Endothelial cell of umbilical vein (primary cell): ENCODE measurements at regions not wholly inside any gene's neighbourhood (a gene's known extent, or its start where the extent isn't known, plus 50 kb on each side); places are given as distances from the start of the nearest gene placed in this dataset.

Experiments used
- CTCF ChIP-seq, 2 donors: IDR thresholded peaks; 1 replicate in 1 of 2; 2 replicates in 1 of 2; pipeline ENCODE4 v1.5.1; 2011; ENCODE audit warnings: low read length in 2 of 2, mild to moderate bottlenecking in 2 of 2, moderate library complexity in 2 of 2, control low read depth in 1 of 2, inconsistent platforms in 1 of 2, low read depth in 1 of 2; ENCODE audit not compliant: insufficient read depth in 1 of 2; ENCODE audit errors: extremely low read depth in 1 of 2
- EZH2 ChIP-seq: IDR thresholded peaks from 2 replicates; pipeline ENCODE4 v1.6.1; 2012; ENCODE audit warnings: borderline replicate concordance, low read depth, mild to moderate bottlenecking, moderate library complexity, low read length, inconsistent platforms; ENCODE audit not compliant: severe bottlenecking
- FOS ChIP-seq: IDR thresholded peaks from 2 replicates; pipeline ENCODE4 v1.6.1; 2011; ENCODE audit warnings: mild to moderate bottlenecking, low read length, moderate library complexity, borderline replicate concordance; ENCODE audit not compliant: insufficient read depth
- JUN ChIP-seq: IDR thresholded peaks from 2 replicates; pipeline ENCODE4 v1.6.1; 2011; ENCODE audit warnings: borderline replicate concordance, low read depth; ENCODE audit not compliant: insufficient read length, insufficient read depth
- MAX ChIP-seq: IDR thresholded peaks from 2 replicates; pipeline ENCODE4 v1.6.1; 2011; ENCODE audit not compliant: insufficient read depth, insufficient read length
- MYC ChIP-seq: IDR thresholded peaks from one replicate; pipeline ENCODE4 v1.6.1; 2011; ENCODE audit warnings: mild to moderate bottlenecking, low read depth, low read length
- POLR2A ChIP-seq: IDR thresholded peaks from 2 replicates; pipeline ENCODE4 v1.6.1; 2012; ENCODE audit warnings: low read depth, mild to moderate bottlenecking, control low read depth, low read length

GRCh38 chr6:119738425-119738824 is 388.9 kb upstream of the MAN1A1 start:
- TF ChIP-seq CTCF (IDR thresholded peaks at IDR 0.05; ENCODE audit: extremely low read depth in 1 of 2, insufficient read depth in 1 of 2, low read depth in 1 of 2, low read length in 2 of 2) (no peak), EZH2 (no peak), POLR2A (no peak), MYC (no peak), MAX (no peak), FOS (no peak), JUN (no peak)
